Stimulated activated CD8-positive, alpha-beta memory T cell treated with anti-CD3 and anti-CD28 coated beads, Interleukin-12 subunit alpha, Interleukin-12 subunit beta, amount 100 ng/mL, for 1 hour (primary cell): ENCODE measurements at regions not wholly inside any gene's neighbourhood (a gene's known extent, or its start where the extent isn't known, plus 50 kb on each side); places are given as distances from the start of the nearest gene placed in this dataset.
"Not testable (repeated sequence)": the region's sequence is repeated elsewhere in the genome, so short reads cannot be mapped to it uniquely, and the experiment has no call there.

Experiments
- DNase-seq: peaks from one replicate; pipeline ENCODE4 v3.0.0-alpha.2; 2020; ENCODE audit warnings: low read depth

DNA sequence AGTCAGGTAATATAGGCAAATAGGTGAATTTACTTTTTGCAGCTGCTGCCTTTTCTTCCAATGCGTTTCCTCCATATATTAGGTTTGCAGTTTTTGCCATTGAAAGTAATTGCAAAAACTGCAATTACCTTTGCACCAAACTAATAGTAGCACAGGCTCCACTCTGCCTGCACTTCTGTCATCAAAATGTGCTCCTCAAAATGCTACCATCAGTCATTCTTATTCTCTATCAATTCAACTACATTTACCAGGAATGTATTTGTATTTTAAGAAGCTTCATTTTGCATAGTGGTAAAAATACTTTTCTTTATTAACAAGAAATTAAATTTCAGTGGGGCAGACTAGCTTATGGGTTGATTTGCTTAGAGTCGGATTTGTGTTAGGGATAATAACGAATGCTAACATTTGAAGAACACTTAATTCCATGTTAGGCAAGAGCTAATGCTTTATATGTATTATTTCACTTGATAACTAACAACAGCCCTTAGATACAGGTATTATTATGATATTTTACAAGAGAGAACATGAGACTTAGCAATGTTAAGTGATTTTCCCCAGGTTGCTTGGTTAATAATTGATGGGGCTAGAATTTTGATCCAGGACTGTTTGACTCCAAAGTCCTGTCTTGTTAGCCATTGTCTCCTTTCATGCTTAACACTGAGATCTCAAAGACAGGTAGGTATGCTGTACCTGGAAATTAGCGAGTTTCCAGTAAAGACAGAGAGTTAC, 300.4 kb downstream of the MAN2A1 start:
- no peak for DNase-seq

DNA sequence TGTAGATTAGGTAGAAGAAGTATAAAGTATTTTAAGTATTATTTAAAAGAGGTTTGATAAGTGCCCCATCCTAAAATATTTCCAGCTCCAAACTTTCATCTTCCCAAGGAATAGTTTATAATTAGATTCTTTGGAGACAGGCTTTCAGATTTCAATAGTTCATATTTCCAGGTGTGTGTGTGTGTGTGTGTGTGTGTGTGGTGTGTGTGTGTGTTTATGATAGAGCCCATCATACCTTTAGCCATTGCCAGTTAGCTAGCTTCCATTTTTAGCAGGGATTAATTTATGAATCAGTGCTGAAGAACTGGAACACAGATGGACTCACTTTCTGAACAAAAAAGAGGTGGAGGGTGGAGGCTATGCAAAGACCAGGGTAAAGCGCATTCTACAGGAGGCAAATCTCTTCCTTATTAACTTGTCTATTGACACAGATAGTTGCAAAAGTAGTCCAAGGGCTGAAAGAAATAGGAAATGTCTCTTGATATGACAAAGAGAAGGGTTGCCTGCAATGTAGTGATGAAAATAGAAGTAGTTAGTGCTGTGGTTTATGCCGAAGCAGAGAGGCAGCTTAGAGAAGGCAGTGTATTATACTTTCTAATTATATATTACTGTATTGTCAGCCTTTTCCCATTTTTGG, 301.1 kb downstream of the MAN2A1 start:
- no peak for DNase-seq

DNA sequence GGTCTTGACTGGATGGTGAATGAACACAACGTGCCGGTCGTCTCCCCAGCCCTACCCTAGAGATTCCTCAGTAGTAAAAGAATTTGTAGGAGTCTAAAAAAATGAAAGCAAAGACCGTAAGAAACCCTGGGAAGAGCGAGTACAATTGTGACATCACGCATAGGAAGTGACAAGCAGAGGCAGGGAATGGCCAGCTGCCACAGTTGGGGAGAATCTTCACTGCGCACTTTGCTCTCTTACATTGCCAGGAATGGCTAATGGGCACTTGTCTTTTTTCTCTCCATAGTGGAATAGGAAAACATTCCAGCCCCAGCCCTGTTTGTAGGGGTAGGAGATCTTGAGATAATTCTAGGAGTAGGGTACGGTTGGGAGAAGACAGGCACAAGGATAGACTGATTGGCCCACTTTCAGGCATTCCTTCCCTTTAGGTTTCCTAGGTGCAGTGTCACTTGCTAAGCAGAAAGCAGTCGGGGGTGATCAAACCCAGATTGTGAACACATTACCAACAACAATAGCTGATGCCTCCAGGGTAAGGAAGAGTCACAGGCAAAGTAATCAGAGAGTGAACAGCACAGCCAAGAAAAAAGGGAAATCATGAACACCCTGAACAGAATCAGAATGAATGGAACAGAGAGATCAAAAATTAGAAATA, 302.7 kb downstream of the MAN2A1 start:
- DNase-seq: no peak

DNA sequence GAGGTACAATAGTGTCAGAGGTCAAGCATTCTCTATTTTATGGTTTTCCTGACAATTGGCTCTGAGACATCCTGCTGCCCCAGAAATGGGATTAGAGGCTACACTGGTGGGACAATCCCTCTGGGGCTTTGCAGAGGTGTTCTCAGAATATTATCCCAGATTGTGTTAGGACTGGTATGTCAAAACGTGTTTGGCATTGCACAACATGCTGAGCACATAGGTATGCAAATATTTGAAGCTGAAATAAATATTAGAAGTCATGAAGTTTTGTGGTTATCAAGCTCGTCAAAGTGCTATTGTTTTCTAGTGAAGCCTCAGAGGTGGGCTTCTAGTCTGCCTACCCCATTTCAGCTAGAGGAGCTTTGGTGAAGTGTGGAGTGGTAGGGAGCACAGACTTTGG, 304.4 kb downstream of the MAN2A1 start:
- DNase-seq: no peak

GRCh38 chr5:109996246-109996645, 306.5 kb downstream of the MAN2A1 start:
- no peak for DNase-seq

DNA sequence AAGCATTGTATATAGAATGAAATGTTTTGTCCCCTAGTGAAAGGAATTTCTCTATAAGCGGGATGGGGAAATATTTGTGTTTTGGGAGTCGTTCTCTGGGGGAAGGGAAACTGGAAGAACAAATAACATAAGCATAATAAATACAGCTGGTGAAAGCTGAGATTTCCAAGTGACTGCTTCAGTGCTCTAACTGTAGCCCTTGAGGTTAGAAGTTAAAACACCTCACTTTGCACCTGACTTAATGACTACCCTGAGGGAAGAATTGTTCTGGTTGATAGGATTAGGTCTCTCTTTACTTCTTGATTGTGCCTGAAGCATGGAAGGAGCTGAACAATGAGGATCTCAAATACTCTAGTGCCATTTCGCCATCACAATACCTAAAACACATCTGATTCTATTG, 307.4 kb downstream of the MAN2A1 start:
- DNase-seq: no peak

GRCh38 chr5:109998208-109998607, 308.5 kb downstream of the MAN2A1 start:
- DNase-seq: no peak

- DNase-seq: no peak
Measured at GRCh38 chr5:109998726-109999125, 309.0 kb downstream of the MAN2A1 start.

- no peak for DNase-seq
Measured at GRCh38 chr5:110001648-110002047, 311.9 kb downstream of the MAN2A1 start.

DNA sequence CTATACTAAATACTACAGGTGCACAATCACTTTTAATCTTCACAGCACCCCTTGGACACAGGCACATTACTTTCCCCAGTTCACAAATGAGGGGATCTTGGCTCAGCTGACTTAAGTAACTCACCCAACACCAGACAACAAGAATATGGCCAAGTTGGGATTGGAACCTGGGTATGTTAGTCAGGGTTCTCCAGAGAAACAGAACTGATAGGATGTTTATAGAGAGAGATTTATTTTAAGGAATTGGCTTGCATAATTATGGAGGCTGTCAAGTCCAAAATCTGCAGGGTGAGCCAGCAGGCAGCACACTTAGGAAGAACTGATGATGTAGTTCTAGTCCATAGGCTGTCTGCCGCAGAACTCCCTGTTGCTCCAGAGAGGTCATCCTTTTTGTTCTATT, 312.9 kb downstream of the MAN2A1 start:
- no peak for DNase-seq

DNA sequence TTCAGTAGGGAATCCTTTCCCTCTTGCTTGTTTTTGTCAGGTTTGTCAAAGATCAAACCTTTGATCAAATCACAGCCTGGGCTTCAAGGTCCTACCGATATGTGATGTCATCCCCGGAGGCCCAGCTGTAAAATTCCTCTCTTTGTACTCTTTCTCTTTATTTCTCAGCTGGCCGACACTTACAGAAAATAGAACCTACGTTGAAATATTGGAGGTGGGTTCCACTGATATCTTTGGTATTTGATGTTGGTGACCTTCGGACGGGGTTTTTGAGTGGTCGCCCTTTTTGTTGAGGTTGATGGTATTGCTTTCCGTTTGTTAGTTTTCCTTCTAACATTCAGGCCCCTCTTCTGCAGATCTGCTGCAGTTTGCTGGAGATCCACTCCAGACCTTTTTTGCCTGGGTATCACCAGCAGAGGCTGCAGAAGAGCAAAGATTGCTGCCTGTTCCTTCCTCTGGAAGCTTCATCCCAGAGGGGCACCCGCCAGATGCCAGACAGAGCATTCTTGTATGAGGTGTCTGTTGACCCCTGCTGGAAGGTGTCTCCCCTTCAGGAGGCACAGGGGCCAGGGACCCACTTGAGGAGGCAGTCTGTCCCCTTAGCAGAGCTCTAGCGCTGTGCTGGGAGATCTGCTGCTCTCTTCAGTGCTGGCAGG, 316.3 kb downstream of the MAN2A1 start:
- DNase-seq: not testable (repeated sequence)

GRCh38 chr5:110007101-110007500, 317.4 kb downstream of the MAN2A1 start:
- DNase-seq: no peak

DNA sequence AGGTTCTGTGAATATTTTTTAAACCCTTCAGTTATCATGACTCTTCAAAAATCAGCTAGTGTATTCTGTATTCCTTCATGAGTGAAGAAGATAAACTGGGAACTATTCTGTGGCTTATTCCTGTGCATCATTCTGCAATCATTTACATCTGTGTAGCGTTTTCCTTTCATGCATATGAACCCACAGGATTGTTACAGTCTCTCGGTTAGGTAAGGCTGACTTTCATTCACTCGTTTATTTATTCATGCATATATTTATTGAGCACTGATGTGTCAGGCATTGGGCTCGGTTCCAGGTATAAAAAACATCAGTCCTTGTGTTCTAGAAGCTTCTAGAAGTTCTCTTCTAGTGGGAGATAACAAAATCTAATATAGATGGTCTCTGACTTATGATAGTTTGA, 318.4 kb downstream of the MAN2A1 start:
- DNase-seq: no peak

DNA sequence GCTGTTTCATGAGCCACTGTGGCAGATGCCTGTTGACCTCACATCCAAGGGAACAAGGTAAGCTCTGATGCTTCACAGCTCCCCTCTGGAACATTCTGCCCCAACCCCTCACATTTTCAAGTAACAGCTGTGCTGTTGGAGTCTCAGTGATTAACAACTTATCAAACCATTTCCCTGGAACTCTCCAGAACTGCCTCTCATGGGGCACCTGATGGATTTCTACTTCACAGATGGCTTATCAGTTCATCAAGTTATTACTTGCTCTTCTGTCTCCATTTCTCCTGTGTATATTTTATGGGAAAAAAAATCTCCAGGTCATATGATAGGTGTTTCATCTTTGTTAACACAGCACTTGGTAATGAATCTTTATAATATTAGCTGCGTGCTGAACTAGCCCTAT, 322.4 kb downstream of the MAN2A1 start:
- no peak for DNase-seq

- no peak for DNase-seq
Measured at GRCh38 chr5:110013017-110013416, 323.3 kb downstream of the MAN2A1 start.

- no peak for DNase-seq
Measured at GRCh38 chr5:110017854-110018253, 328.1 kb downstream of the MAN2A1 start.

- DNase-seq: no peak
Measured at GRCh38 chr5:110018509-110018908, 328.8 kb downstream of the MAN2A1 start.

DNA sequence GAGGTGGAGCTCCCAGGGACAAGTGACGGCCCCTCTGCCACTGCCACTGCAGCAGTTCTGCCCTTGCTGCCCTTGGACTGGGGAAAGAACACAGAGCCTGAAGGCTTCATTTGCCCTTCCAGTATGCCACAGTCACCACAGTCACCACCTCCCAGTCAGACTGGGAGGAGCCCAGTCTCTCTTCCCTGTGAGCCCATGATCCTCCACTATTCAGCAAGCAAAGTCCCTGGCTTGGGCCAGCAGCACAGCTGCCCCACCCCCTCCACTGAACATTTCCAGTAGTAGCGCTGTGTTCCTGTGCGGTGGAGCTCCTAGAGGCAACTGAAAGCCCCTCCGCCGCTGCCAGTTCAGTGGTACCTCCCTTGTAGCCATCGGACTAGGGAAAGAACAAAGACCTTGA, 329.4 kb downstream of the MAN2A1 start:
- no peak for DNase-seq

DNA sequence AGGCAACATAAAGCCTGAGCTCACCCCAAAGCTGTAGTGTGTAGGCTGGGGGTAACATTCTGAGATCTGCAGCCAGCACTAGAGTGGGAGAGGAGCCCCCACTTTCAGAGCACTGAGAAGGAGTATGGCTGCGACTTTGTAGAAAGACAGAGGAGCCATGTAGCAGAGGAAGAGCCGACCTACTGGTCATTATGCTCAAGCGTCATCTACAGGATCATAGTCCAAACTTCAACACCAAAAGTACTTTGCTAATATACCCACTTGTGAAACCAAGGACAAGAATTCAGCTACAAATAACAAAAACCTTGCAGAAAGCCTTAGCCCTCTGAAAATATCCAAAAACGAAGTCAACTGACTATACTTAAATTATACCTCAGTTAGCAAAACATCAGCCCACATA, 330.1 kb downstream of the MAN2A1 start:
- no peak for DNase-seq

DNA sequence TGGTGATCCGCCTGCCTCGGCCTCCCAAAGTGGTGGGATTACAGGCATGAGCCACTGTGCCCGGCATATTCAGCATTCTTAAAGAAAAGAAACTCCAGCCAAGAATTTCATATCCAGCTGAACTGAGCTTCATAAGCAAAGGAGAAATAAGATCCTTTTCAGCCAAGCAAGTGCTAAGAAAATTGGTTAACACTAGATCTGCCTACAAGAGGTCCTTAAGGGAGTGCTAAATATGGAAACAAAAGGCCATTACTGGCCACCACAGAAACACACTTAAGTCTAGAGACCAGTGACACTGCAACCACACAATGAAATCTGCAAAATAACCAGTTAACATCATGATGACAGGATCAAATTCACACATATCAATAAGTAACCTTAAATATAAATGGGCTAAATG, 331.5 kb downstream of the MAN2A1 start:
- DNase-seq: no peak

GRCh38 chr5:110025160-110025559, 335.4 kb downstream of the MAN2A1 start:
- no peak for DNase-seq

- DNase-seq: no peak
Measured at GRCh38 chr5:110027527-110028322, 338.0 kb downstream of the MAN2A1 start.
